ENCODE measurements at regions not wholly inside any gene's neighbourhood (a gene's known extent, or its start where the extent isn't known, plus 50 kb on each side); places are given as distances from the start of the nearest gene placed in this dataset.

DNA sequence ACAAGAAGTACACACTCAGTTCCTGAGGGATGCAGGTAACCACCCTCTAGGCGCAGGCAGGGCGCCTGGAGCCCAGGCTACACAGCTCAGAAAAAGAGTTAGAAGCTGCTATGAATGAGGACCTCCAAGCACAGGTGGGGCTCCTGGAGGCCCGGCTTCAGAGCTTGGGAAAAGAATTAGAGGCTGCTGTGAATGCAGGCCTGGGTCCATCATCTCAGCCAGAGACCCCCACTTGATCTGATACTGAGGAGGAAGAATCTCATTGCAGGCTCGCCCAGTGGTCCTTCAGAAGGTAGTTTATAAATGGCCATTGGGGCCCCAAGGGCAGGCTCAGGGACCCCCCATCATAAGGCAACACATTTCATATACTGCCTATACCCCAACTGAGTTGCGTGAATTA is 556.4 kb downstream of the SLC6A15 start:
- Histone ChIP-seq H3K4me3 (no peak overlapping the region), H3K27me3 (ENCODE audit: low read depth) (no peaks in the 10 kb centered on the region), H3K4me1 (no peaks in the 10 kb centered on the region), H3K27ac (replicated peaks) (no peak overlapping the region), H3K36me3 (no peaks in the 10 kb centered on the region), H3K9me3 (replicated peaks) (no peaks in the 10 kb centered on the region)
- intact Hi-C loops (cut with micrococcal nuclease) = no loop called here
- no peak for TF ChIP-seq CTCF (IDR thresholded peaks at IDR 0.05; ENCODE audit: borderline replicate concordance)
- DNase-seq = no peak

DNA sequence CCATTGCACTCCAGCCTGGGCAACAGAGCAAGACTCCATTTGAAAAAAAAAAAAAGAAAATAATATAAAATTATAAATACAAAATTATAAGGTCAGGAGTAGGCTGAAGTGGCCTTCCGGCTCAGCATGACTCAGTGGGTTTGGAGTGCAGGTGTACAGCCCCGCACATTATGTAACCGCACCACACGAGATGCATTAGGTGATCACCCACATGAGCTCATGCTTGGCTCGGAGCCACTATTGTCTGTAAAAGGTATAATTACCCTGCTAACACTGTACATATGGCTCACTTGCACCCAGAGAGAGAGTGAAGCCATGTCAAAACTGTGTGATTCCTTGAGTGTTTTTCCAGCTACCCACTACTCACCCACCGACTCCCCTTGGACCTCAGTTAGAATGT is 557.0 kb downstream of the SLC6A15 start:
- Histone ChIP-seq H3K4me3 (no peak overlapping the region), H3K27me3 (ENCODE audit: low read depth) (no peaks in the 10 kb centered on the region), H3K36me3 (no peaks in the 10 kb centered on the region), H3K27ac (replicated peaks) (no peak overlapping the region), H3K9me3 (replicated peaks) (no peaks in the 10 kb centered on the region), H3K4me1 (no peaks in the 10 kb centered on the region)
- intact Hi-C loops (cut with micrococcal nuclease) = no loop called here
- TF ChIP-seq CTCF (IDR thresholded peaks at IDR 0.05; ENCODE audit: borderline replicate concordance) = no peak
- no peak for DNase-seq

DNA sequence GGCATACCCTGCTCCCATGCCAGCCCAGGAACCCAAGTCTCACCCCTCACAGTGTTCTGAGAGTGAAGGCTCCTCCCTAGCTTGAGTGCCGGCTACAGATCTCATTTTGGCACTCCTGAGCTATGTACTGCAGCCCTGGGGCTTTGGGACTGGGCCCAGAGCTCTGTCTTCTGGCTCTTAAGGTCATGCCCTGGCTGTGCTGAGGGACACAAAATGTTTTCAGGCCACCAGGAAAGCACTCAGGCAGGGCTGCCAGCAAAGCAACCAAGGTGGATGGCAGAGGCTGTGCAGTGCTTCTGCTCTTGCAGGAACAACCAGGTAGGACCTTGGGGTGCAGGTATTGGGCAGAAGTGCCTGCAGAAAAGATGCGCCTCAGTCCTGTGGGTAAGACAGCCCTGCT is 564.0 kb downstream of the SLC6A15 start:
- no peak for TF ChIP-seq CTCF (IDR thresholded peaks at IDR 0.05; ENCODE audit: borderline replicate concordance)
- Histone ChIP-seq H3K9me3 (replicated peaks) (peaks cover 33% of the 10 kb centered on the region), H3K27ac (replicated peaks) (no peak overlapping the region), H3K4me3 (no peak overlapping the region), H3K27me3 (ENCODE audit: low read depth) (no peaks in the 10 kb centered on the region), H3K4me1 (no peaks in the 10 kb centered on the region), H3K36me3 (no peaks in the 10 kb centered on the region)
- intact Hi-C loops (cut with micrococcal nuclease) = no loop called here
- no peak for DNase-seq

DNA sequence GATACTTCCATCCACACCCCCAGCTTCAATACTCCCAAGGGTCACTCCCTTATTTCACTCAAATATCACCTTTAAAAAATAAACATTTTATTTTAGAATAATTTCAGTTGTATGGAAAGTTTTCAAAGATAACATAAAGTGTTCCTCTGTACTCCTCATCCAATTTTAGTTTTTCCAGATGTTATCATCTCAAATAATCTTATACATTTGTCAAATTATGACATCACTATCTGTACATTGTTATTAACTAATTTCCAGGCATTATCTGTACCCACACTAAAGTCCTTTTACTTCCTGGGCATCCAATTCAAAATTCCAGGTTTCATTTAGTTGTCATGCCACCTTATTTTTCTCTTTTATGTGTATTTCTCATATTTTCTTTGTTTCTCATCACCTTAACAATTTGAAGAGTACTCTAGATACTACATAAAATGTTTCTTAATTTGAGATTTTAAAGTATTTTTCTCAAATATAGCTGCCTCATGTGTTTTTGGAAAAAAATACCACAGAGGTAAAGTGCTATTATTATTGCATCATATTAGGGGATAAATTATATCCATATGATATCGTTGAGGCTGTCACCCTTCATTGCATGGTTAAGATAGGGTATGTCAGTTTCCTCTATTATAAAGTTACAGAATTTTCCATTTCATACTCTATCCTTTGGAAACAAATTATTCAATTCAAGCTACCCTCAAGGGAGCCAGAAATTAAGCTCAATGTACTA is 571.0 kb downstream of the SLC6A15 start:
- no peak overlapping the region for H3K27ac ChIP-seq (replicated peaks)
- no peak for TF ChIP-seq CTCF (IDR thresholded peaks at IDR 0.05; ENCODE audit: borderline replicate concordance)
- H3K4me1 ChIP-seq = no peaks in the 10 kb centered on the region
- no peak overlapping the region for H3K4me3 ChIP-seq
- no peaks in the 10 kb centered on the region for H3K36me3 ChIP-seq
- intact Hi-C loops (cut with micrococcal nuclease) = no loop called here
- no peak for DNase-seq
- H3K9me3 ChIP-seq (replicated peaks) = peaks cover 26% of the 10 kb centered on the region
- no peaks in the 10 kb centered on the region for H3K27me3 ChIP-seq (ENCODE audit: low read depth)

DNA sequence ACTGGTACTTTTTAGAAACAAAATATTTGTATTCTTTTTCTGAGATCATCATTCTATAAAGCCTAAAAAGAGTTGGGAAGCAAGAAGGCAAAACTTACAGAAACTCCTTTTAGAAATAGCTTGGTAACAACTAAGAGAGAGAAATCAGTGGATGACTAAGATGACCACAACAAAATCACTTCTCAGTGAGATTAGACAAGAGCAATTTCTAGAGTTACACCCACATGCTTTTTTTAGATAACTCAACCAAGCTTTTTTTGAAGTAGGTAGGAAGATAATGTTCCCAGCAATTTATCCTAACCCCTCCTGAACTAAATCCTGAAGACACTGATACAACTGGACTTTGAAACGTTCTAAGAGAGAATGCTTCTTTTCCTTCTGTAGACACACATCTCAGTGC is 576.4 kb downstream of the SLC6A15 start:
- H3K27ac ChIP-seq (replicated peaks) = no peak overlapping the region
- no peak for DNase-seq
- intact Hi-C loops (cut with micrococcal nuclease) = no loop called here
- peaks cover 3% of the 10 kb centered on the region for H3K9me3 ChIP-seq (replicated peaks)
- no peaks in the 10 kb centered on the region for H3K4me1 ChIP-seq
- H3K4me3 ChIP-seq = no peak overlapping the region
- TF ChIP-seq CTCF (IDR thresholded peaks at IDR 0.05; ENCODE audit: borderline replicate concordance) = no peak
- no peaks in the 10 kb centered on the region for H3K36me3 ChIP-seq
- H3K27me3 ChIP-seq (ENCODE audit: low read depth) = no peaks in the 10 kb centered on the region
